ENCODE measurements at regions not wholly inside any gene's neighbourhood (a gene's known extent, or its start where the extent isn't known, plus 50 kb on each side); places are given as distances from the start of the nearest gene placed in this dataset.
"Not testable (repeated sequence)": the region's sequence is repeated elsewhere in the genome, so short reads cannot be mapped to it uniquely, and the experiment has no call there.

GRCh38 chr5:91456928-91457680 lies 74.0 kb upstream of the ARRDC3 start:
- DNase-seq (ENCODE audit: low spot score) (no peak), ATAC-seq (ENCODE audit: low FRiP score) (no peak)
- no peak for TF ChIP-seq CTCF (IDR thresholded peaks at IDR 0.05)

GRCh38 chr5:91449083-91449482 lies 66.0 kb upstream of the ARRDC3 start:
- DNase-seq (ENCODE audit: low spot score) (no peak), ATAC-seq (ENCODE audit: low FRiP score) (no peak)
- TF ChIP-seq CTCF (IDR thresholded peaks at IDR 0.05): no peak

- DNase-seq (ENCODE audit: low spot score); ATAC-seq (ENCODE audit: low FRiP score): not testable (repeated sequence)
Measured at GRCh38 chr5:91448079-91448478, 65.0 kb upstream of the ARRDC3 start.

DNA sequence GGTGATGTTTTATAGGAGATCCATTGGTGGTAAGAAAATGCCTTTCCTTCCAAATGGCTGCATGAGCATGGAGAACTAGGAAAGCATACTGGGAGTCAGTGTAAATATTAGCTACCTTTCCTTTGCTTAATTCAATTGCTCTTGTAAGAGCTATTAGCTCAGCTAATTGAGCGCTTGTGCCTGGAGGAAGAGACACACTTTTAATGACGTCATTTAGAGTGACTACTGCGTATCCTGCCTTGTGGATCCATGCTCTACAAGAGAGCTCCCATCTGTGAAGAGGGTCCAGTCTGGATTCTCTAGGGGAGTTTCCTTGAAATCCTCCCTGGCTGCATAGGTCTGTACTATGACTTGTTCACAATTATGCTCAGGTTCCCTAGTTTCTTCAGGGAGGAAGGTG lies 63.8 kb upstream of the ARRDC3 start:
- not testable (repeated sequence) for DNase-seq (ENCODE audit: low spot score); ATAC-seq (ENCODE audit: low FRiP score)

DNA sequence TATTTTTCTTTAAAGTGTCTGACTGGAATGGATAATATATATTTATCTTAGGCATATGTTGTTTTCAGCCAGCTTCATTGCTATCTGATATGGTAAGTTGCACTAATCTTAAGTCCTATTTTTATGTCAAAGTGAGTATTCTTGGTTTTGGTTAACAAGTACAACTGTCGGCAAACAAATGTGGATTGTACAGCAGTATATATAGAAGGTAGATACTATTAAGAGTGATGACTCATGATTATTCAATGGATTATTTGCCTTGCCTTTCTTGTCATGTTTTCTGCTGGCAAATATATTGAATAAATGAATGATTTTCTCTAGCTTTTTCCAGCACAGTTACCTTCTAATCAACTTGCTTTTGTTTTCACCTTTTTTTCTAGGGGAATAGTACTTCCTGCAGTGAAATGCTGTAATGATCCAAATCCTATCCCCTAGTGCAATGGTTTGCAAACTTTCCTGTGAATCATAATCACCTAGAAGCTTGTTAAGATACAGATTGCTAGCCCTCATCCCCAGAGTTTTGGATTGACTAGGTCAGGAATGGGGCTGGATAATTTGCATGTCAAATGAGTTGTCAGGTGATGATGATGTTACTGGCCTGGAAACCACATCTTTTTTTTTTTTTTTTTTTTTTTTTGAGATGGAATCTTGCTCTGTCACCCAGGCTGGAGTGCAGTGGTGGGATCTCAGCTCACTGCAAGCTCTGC lies 60.8 kb upstream of the ARRDC3 start:
- ATAC-seq (ENCODE audit: low FRiP score) (no peak), DNase-seq (ENCODE audit: low spot score) (no peak)
- no peak for TF ChIP-seq CTCF (IDR thresholded peaks at IDR 0.05)

DNA sequence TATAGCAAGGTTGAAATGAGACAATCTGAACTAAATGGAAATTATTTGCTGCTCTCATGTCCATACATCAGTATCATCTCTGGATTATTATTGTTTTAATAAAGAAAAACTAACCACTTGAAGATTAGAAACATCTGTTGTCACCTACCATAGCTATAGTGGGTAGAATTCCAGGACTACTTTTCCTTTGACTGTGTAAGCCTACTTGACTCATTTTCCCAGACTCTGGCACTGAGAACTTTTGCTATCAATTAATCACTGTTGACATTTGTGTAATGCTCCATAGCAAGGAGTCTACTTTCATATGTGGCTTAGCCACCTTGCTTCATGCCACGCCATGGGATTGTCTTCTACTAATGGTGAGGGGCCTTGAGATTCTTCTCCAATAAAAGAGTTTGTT lies 59.9 kb upstream of the ARRDC3 start:
- ATAC-seq (ENCODE audit: low FRiP score): no peak
- no peak for DNase-seq (ENCODE audit: low spot score)
- no peak for TF ChIP-seq CTCF (IDR thresholded peaks at IDR 0.05)

- ATAC-seq (ENCODE audit: low FRiP score): no peak
- DNase-seq (ENCODE audit: low spot score): no peak
- no peak for TF ChIP-seq CTCF (IDR thresholded peaks at IDR 0.05)
Measured at GRCh38 chr5:91441082-91441481, 58.0 kb upstream of the ARRDC3 start.

DNA sequence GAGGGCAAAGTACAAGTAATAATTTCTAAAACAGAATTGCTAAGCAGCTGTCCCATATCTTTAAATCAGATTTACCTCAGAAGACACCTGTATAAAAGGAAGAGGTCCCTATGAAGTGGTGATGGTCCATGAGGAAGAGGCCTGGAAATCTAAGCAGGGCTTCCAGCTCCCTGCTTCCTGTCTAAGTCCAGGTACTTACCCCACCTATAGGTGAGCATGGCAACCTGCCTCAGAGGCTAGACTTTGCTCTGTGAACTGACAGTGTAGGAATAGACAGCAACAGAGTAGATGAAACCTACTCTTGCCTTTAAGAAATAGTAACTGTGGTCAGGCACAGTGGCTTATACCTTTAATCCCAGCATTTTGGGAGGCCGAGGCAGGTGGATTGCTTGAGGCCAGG lies 55.8 kb upstream of the ARRDC3 start:
- TF ChIP-seq CTCF (IDR thresholded peaks at IDR 0.05): no peak
- ATAC-seq (ENCODE audit: low FRiP score) (no peak), DNase-seq (ENCODE audit: low spot score) (no peak)
